ENCODE measurements at regions not wholly inside any gene's neighbourhood (a gene's known extent, or its start where the extent isn't known, plus 50 kb on each side); places are given as distances from the start of the nearest gene placed in this dataset.
"Not testable (repeated sequence)": the region's sequence is repeated elsewhere in the genome, so short reads cannot be mapped to it uniquely, and the experiment has no call there.

DNA sequence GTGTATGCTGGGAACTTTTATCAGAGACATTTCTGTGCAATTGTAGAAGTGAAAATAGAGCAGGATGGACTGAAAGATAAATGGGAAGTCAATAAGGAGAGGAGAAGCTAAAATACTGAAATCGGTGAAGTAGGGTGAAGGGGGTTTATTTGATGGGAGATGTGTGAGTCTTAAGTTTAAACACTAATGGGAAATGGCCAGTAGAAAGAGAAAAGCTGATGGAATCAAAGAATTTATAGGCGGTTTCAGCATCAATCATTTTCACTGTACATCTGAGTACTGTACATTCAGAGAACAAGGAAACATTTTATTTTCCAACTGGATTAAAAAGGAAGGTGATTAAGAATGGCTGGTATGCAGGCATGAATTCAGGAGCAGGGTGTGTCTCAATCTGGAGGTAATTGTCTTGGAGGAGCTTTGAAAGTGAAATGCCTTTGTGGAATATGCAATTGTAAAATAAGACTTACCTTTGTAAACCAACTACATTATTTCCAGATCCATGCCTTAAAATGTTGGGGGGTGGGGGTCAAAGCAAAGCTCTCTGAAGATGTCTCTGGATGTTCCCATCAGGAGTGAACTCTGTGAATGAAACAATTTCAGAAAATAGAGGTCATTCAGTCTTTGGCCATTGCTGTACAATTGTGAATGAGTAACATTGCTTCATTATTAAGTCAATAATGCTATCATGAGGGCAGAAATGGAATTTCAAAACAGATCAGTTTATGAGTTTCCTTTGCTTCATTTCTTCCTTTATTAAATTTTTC, 156.4 kb downstream of the SPATA31A6 start:
- H2BK15ac ChIP-seq (ENCODE audit: low read length); H3K4ac ChIP-seq (replicated peaks; ENCODE audit: insufficient read length, low read depth, low read length); H3K27ac ChIP-seq (ENCODE audit: low read depth, low read length); H3K36me3 ChIP-seq (ENCODE audit: control insufficient read depth in 2 of 4, insufficient read depth in 4 of 4, low read length in 3 of 4); H3K14ac ChIP-seq (ENCODE audit: insufficient read length); H2BK20ac ChIP-seq (ENCODE audit: low read length); H3K9ac ChIP-seq (replicated peaks in 1 of 4; ENCODE audit: extremely low read depth in 1 of 4, low read depth in 3 of 4, low read length in 3 of 4); H3K79me1 ChIP-seq (ENCODE audit: low read depth, low read length); H3K18ac ChIP-seq (ENCODE audit: extremely low read depth, low read length); H3K4me1 ChIP-seq (replicated peaks in 1 of 4; ENCODE audit: control insufficient read depth in 3 of 4, insufficient read depth in 4 of 4, low read length in 3 of 4); DNase-seq (ENCODE audit: low read depth in 1 of 2, low spot score in 2 of 2); H4K5ac ChIP-seq (ENCODE audit: insufficient read length, low read depth, low read length); H2AFZ ChIP-seq (ENCODE audit: low read length); H3K79me2 ChIP-seq (ENCODE audit: control insufficient read depth in 1 of 2, insufficient read depth in 2 of 2, low read length in 2 of 2); H4K8ac ChIP-seq (ENCODE audit: extremely low read depth, insufficient read depth, low read length); H2AK5ac ChIP-seq (ENCODE audit: low read depth, low read length); H4K20me1 ChIP-seq (replicated peaks in 1 of 2; ENCODE audit: control insufficient read depth in 1 of 2, insufficient read depth in 2 of 2, low read length in 2 of 2); POLR2A ChIA-PET (ENCODE audit: partially characterized antibody); CTCF ChIA-PET (ENCODE audit: partially characterized antibody); FAIRE-seq; H3K23ac ChIP-seq (ENCODE audit: insufficient read length); H2BK5ac ChIP-seq (ENCODE audit: low read depth, low read length); H4K91ac ChIP-seq (replicated peaks; ENCODE audit: insufficient read length, low read length); H3K23me2 ChIP-seq (ENCODE audit: low read depth, low read length); H3K4me2 ChIP-seq (ENCODE audit: insufficient read depth in 1 of 2, low read depth in 2 of 2, low read length in 2 of 2); H3K4me3 ChIP-seq (ENCODE audit: extremely low read depth in 1 of 4, insufficient read depth in 2 of 4, low read depth in 3 of 4, low read length in 4 of 4); H2BK12ac ChIP-seq (ENCODE audit: low read depth, low read length); H3K56ac ChIP-seq (replicated peaks; ENCODE audit: insufficient read length, low read depth, low read length); H3K9me3 ChIP-seq (ENCODE audit: insufficient read depth in 2 of 2, low read depth in 1 of 2, low read length in 1 of 2); H3K27me3 ChIP-seq (replicated peaks in 1 of 4; ENCODE audit: control insufficient read depth in 3 of 4, extremely low read depth in 1 of 4, insufficient read depth in 3 of 4, low read length in 3 of 4); H2BK120ac ChIP-seq (replicated peaks; ENCODE audit: low read depth, low read length): not testable (repeated sequence)
- 93% methylated on average over 2 of the region's 2 CpGs; no CpG with 5 or more reads in 1 of the 2 experiments for WGBS, 2 experiments (ENCODE audit: extremely low coverage in 1 of 2, insufficient coverage in 1 of 2, insufficient read length in 1 of 2, insufficient replicate concordance in 2 of 2, low coverage in 1 of 2, low lambda C conversion rate in 2 of 2, missing lambda C conversion rate in 1 of 2)

GRCh38 chr9:42340435-42340723, 156.9 kb downstream of the SPATA31A6 start:
- H3K23me2 ChIP-seq (ENCODE audit: low read depth, low read length); H3K56ac ChIP-seq (replicated peaks; ENCODE audit: insufficient read length, low read depth, low read length); FAIRE-seq; H2BK15ac ChIP-seq (ENCODE audit: low read length); H3K79me1 ChIP-seq (ENCODE audit: low read depth, low read length); H4K20me1 ChIP-seq (replicated peaks in 1 of 2; ENCODE audit: control insufficient read depth in 1 of 2, insufficient read depth in 2 of 2, low read length in 2 of 2); H3K9me3 ChIP-seq (ENCODE audit: insufficient read depth in 2 of 2, low read depth in 1 of 2, low read length in 1 of 2); H2BK120ac ChIP-seq (replicated peaks; ENCODE audit: low read depth, low read length); H3K4me3 ChIP-seq (ENCODE audit: extremely low read depth in 1 of 4, insufficient read depth in 2 of 4, low read depth in 3 of 4, low read length in 4 of 4); H3K36me3 ChIP-seq (ENCODE audit: control insufficient read depth in 2 of 4, insufficient read depth in 4 of 4, low read length in 3 of 4); H3K14ac ChIP-seq (ENCODE audit: insufficient read length); H3K9ac ChIP-seq (replicated peaks in 1 of 4; ENCODE audit: extremely low read depth in 1 of 4, low read depth in 3 of 4, low read length in 3 of 4); H2AK5ac ChIP-seq (ENCODE audit: low read depth, low read length); H3K4me2 ChIP-seq (ENCODE audit: insufficient read depth in 1 of 2, low read depth in 2 of 2, low read length in 2 of 2); H3K18ac ChIP-seq (ENCODE audit: extremely low read depth, low read length); H3K4ac ChIP-seq (replicated peaks; ENCODE audit: insufficient read length, low read depth, low read length); DNase-seq (ENCODE audit: low read depth in 1 of 2, low spot score in 2 of 2); H3K23ac ChIP-seq (ENCODE audit: insufficient read length); H4K8ac ChIP-seq (ENCODE audit: extremely low read depth, insufficient read depth, low read length); H3K79me2 ChIP-seq (ENCODE audit: control insufficient read depth in 1 of 2, insufficient read depth in 2 of 2, low read length in 2 of 2); H3K27me3 ChIP-seq (replicated peaks in 1 of 4; ENCODE audit: control insufficient read depth in 3 of 4, extremely low read depth in 1 of 4, insufficient read depth in 3 of 4, low read length in 3 of 4); H4K91ac ChIP-seq (replicated peaks; ENCODE audit: insufficient read length, low read length); H3K4me1 ChIP-seq (replicated peaks in 1 of 4; ENCODE audit: control insufficient read depth in 3 of 4, insufficient read depth in 4 of 4, low read length in 3 of 4); H2AFZ ChIP-seq (ENCODE audit: low read length); CTCF ChIA-PET (ENCODE audit: partially characterized antibody); H2BK5ac ChIP-seq (ENCODE audit: low read depth, low read length); H4K5ac ChIP-seq (ENCODE audit: insufficient read length, low read depth, low read length); POLR2A ChIA-PET (ENCODE audit: partially characterized antibody); H3K27ac ChIP-seq (ENCODE audit: low read depth, low read length); H2BK12ac ChIP-seq (ENCODE audit: low read depth, low read length); H2BK20ac ChIP-seq (ENCODE audit: low read length): not testable (repeated sequence)
